Mesothelial cell of epicardium (in vitro differentiated cells): ENCODE measurements at regions not wholly inside any gene's neighbourhood (a gene's known extent, or its start where the extent isn't known, plus 50 kb on each side); places are given as distances from the start of the nearest gene placed in this dataset.

ENCODE experiments used
- DNase-seq, 2 experiments: peaks; one replicate each; pipeline ENCODE4 v3.0.0; 2021; ENCODE audit warnings: low spot score in 2 of 2; ENCODE audit not compliant: unreplicated experiment in 2 of 2
- H3K27ac Mint-ChIP-seq: 2 replicates; pipeline ENCODE4 v1.8.0; 2021; ENCODE audit warnings: mixed read lengths
- H3K27me3 Mint-ChIP-seq: 2 replicates; pipeline ENCODE4 v1.8.0; 2021; ENCODE audit warnings: low read depth, mixed read lengths
- H3K36me3 Mint-ChIP-seq: 2 replicates; pipeline ENCODE4 v1.8.0; 2021; ENCODE audit warnings: mixed read lengths
- H3K4me1 Mint-ChIP-seq: 2 replicates; pipeline ENCODE4 v1.8.0; 2021; ENCODE audit warnings: mixed read lengths
- H3K4me3 Mint-ChIP-seq: 2 replicates; pipeline ENCODE4 v1.8.0; 2021; ENCODE audit warnings: mild to moderate bottlenecking, moderate library complexity, mixed read lengths
- H3K9me3 Mint-ChIP-seq: 2 replicates; pipeline ENCODE4 v1.8.0; 2021; ENCODE audit warnings: mixed read lengths
- CTCF ChIP-seq: fragments of 200-600 bp; sonication (generic); IDR thresholded peaks from one replicate; pipeline ENCODE4 v1.5.0; 2021; ENCODE audit warnings: antibody characterized with exemption; ENCODE audit not compliant: unreplicated experiment

- no peak for TF ChIP-seq CTCF
- no peak overlapping the region for H3K4me3 Mint-ChIP-seq
- H3K4me1 Mint-ChIP-seq, result peaks cover 20% of the 10 kb centered on the region
- DNase-seq, result no peak
- no peaks in the 10 kb centered on the region for H3K9me3 Mint-ChIP-seq
- H3K36me3 Mint-ChIP-seq, result peaks cover 1% of the 10 kb centered on the region
- H3K27ac Mint-ChIP-seq, result no peak overlapping the region
- H3K27me3 Mint-ChIP-seq, result no peaks in the 10 kb centered on the region
Measured at GRCh38 chr2:19300961-19301360, 57.5 kb downstream of the OSR1 start.

GRCh38 chr2:19299522-19299921 is 58.9 kb downstream of the OSR1 start:
- no peaks in the 10 kb centered on the region for H3K9me3 Mint-ChIP-seq
- H3K4me1 Mint-ChIP-seq, result peaks cover 13% of the 10 kb centered on the region
- no peak for TF ChIP-seq CTCF
- no peaks in the 10 kb centered on the region for H3K36me3 Mint-ChIP-seq
- no peak for DNase-seq
- no peaks in the 10 kb centered on the region for H3K27me3 Mint-ChIP-seq
- H3K4me3 Mint-ChIP-seq, result no peak overlapping the region
- no peak overlapping the region for H3K27ac Mint-ChIP-seq

GRCh38 chr2:19299032-19299431 is 59.4 kb downstream of the OSR1 start:
- Mint-ChIP-seq H3K4me3 (no peak overlapping the region), H3K27ac (no peak overlapping the region), H3K9me3 (no peaks in the 10 kb centered on the region), H3K36me3 (no peaks in the 10 kb centered on the region), H3K27me3 (no peaks in the 10 kb centered on the region), H3K4me1 (peaks cover 13% of the 10 kb centered on the region)
- DNase-seq, result no peak
- no peak for TF ChIP-seq CTCF

DNA sequence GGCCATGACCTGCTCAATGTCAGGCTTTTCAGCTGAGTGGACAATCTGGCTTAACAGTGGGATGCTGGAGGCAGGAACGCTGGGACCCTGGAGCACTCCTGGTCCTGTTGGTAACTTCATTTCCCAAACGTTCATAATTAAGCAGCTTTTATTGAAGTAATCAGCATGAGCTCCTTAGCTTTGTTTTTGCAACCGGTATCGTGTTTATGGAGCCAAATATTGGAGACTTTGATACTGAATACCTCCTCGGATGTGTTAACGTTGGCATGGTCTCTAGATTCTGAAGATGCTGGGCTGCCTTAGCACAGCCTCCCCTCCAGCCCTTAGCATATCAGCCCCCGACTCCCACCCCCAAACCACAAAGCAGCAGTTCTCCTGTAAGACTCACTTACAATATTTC is 60.7 kb downstream of the OSR1 start:
- no peak for TF ChIP-seq CTCF
- no peak overlapping the region for H3K27ac Mint-ChIP-seq
- H3K36me3 Mint-ChIP-seq, result no peaks in the 10 kb centered on the region
- no peak overlapping the region for H3K4me3 Mint-ChIP-seq
- peaks cover 13% of the 10 kb centered on the region for H3K4me1 Mint-ChIP-seq
- H3K27me3 Mint-ChIP-seq, result no peaks in the 10 kb centered on the region
- no peaks in the 10 kb centered on the region for H3K9me3 Mint-ChIP-seq
- DNase-seq, result no peak

GRCh38 chr2:19295998-19296502 is 62.4 kb downstream of the OSR1 start:
- peaks cover 4% of the 10 kb centered on the region for H3K4me1 Mint-ChIP-seq
- H3K9me3 Mint-ChIP-seq, result no peaks in the 10 kb centered on the region
- H3K4me3 Mint-ChIP-seq, result no peak overlapping the region
- no peaks in the 10 kb centered on the region for H3K27me3 Mint-ChIP-seq
- TF ChIP-seq CTCF, result no peak
- no peaks in the 10 kb centered on the region for H3K36me3 Mint-ChIP-seq
- no peak overlapping the region for H3K27ac Mint-ChIP-seq
- no peak for DNase-seq

DNA sequence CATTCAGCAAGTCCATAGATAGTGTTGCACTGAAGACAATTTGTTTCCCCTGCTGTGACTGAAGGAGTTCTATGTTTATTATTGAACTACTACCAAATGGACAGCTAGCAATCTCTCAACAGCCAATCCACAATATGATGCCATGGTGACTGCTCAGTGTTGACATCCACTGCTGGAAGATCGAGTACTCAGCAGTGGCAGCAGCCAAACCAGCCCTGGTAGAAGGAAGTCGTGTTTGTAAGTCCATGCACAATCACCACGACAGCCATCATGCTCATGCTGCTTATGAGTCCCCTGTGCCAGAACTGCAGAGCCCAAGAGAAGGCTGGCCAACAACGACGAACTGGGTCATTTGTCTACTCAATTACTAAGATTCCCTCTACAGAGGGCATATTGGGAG is 66.4 kb downstream of the OSR1 start:
- DNase-seq, result no peak
- Mint-ChIP-seq H3K27ac (no peak overlapping the region), H3K4me3 (no peak overlapping the region), H3K9me3 (no peaks in the 10 kb centered on the region), H3K27me3 (no peaks in the 10 kb centered on the region), H3K36me3 (no peaks in the 10 kb centered on the region), H3K4me1 (no peaks in the 10 kb centered on the region)
- no peak for TF ChIP-seq CTCF
